ENCODE measurements at regions not wholly inside any gene's neighbourhood (a gene's known extent, or its start where the extent isn't known, plus 50 kb on each side); places are given as distances from the start of the nearest gene placed in this dataset.
"Not testable (repeated sequence)": the region's sequence is repeated elsewhere in the genome, so short reads cannot be mapped to it uniquely, and the experiment has no call there.

DNA sequence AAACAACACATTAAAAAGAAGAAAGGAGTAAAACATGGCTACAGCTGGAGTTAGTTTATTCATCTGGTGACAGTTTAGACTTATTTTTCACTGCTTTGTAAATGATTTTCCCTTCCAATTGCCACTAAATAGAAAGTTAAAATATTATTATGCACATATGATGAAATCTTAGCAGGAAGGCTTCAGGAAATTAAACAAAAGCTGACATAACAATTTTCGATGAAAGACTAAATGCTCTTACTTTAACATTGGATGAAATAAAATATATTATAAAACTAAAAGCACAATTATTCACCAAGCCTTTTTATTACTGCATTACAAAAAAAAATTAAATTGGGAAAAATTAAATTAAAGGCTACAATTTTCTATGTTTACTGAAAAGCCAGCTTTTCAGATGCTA, 158.0 kb downstream of the MMUT start:
- H3K9me3 ChIP-seq = no peaks in the 10 kb centered on the region
- DNase-seq (ENCODE audit: low spot score in 2 of 2) = no peak
- no peaks in the 10 kb centered on the region for H3K36me3 ChIP-seq
- H3K27ac ChIP-seq = no peak overlapping the region
- no peak overlapping the region for H3K4me3 ChIP-seq
- TF ChIP-seq, protein P1, sequence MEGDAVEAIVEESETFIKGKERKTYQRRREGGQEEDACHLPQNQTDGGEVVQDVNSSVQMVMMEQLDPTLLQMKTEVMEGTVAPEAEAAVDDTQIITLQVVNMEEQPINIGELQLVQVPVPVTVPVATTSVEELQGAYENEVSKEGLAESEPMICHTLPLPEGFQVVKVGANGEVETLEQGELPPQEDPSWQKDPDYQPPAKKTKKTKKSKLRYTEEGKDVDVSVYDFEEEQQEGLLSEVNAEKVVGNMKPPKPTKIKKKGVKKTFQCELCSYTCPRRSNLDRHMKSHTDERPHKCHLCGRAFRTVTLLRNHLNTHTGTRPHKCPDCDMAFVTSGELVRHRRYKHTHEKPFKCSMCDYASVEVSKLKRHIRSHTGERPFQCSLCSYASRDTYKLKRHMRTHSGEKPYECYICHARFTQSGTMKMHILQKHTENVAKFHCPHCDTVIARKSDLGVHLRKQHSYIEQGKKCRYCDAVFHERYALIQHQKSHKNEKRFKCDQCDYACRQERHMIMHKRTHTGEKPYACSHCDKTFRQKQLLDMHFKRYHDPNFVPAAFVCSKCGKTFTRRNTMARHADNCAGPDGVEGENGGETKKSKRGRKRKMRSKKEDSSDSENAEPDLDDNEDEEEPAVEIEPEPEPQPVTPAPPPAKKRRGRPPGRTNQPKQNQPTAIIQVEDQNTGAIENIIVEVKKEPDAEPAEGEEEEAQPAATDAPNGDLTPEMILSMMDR (IDR thresholded peaks at IDR 0.05) = no peak
- H3K27me3 ChIP-seq = no peaks in the 10 kb centered on the region
- no peaks in the 10 kb centered on the region for H3K4me1 ChIP-seq
- intact Hi-C loops (cut with DNase I) = no loop called here

DNA sequence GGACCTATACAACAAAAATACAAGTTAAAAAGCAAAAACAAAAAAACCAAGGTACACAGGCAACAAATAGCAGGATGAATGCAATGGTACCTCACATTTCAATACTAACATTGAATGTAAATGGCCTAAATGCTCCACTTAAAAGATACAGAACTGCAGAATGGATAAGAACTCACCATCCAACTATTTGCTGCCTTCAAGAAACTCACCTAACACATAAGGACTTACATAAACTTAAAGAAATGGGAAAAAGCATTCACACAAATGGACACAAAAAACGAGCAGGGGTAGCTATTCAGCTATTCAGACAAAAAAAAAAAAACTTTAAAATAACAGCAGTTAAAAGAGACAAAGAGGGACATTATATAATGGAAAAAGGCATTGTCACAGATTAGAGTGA, 158.7 kb downstream of the MMUT start:
- H3K4me3 ChIP-seq; DNase-seq (ENCODE audit: low spot score in 2 of 2); H3K36me3 ChIP-seq; intact Hi-C loops (cut with DNase I); H3K4me1 ChIP-seq; H3K9me3 ChIP-seq; H3K27ac ChIP-seq; H3K27me3 ChIP-seq: not testable (repeated sequence)

DNA sequence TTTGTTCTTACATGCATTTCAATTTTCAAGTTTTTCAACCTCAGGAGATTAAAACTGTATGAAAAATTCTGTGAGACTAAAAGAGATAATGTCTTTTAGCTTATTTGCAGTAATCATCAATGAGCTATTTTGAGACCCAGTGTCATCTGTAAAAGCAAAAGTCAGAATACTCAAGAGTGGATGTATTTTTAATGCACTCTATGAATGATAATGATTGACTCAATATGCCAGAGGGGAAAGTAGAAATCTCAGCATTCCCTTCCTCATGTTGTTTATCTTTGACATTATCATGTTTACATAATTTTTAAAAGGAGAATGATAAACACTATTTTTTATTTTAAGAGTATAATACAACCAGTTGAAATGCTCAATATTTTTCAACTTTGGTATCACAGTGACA, 162.1 kb downstream of the MMUT start:
- no peaks in the 10 kb centered on the region for H3K4me1 ChIP-seq
- H3K27ac ChIP-seq = no peak overlapping the region
- no peaks in the 10 kb centered on the region for H3K27me3 ChIP-seq
- H3K36me3 ChIP-seq = no peaks in the 10 kb centered on the region
- DNase-seq (ENCODE audit: low spot score in 2 of 2) = no peak
- no peak overlapping the region for H3K4me3 ChIP-seq
- TF ChIP-seq, protein P1 (IDR thresholded peaks at IDR 0.05) = no peak
- intact Hi-C loops (cut with DNase I) = no loop called here
- H3K9me3 ChIP-seq = no peaks in the 10 kb centered on the region

DNA sequence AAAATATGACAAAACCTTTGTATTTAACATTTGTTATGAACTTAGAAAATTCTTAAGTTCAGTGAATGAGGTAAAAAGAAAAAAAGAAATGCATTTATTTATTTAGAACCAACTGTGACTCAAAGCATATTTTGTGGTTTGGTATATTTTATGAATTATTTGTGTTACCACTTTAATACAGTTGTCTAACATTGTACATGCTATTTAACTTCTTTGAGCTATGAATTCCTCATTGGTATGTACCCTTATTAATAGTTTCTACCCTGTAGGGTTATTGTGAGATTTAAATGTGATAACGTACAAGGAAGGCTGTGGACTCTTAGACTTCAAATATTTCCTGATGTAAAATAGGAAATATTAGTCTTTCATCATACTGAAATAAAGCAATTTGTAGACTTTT, 162.6 kb downstream of the MMUT start:
- Histone ChIP-seq H3K27ac (no peak overlapping the region), H3K27me3 (no peaks in the 10 kb centered on the region), H3K4me3 (no peak overlapping the region), H3K9me3 (no peaks in the 10 kb centered on the region), H3K4me1 (no peaks in the 10 kb centered on the region), H3K36me3 (no peaks in the 10 kb centered on the region)
- no peak for DNase-seq (ENCODE audit: low spot score in 2 of 2)
- TF ChIP-seq, protein P1 (IDR thresholded peaks at IDR 0.05) = no peak
- intact Hi-C loops (cut with DNase I) = no loop called here

DNA sequence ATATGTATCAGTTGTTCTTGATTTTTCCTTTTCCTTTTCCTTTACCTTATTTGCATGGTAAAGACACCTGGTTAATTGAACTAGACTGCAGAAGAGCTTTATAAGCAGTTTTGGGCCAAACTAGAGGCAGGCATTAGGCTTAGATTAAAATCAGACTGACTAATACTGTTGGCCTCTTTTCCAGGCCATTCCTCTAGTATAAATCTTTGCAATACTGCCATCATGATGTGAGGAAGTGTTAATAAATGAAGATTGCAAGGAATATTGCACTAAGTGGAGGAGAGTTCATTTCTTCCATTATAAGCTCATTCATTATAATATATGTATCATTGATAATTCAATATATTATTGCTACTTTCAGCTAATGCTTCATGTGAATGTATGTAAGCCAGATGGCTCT, 163.8 kb downstream of the MMUT start:
- no peaks in the 10 kb centered on the region for H3K27me3 ChIP-seq
- TF ChIP-seq, protein P1 (IDR thresholded peaks at IDR 0.05) = no peak
- no peak for DNase-seq (ENCODE audit: low spot score in 2 of 2)
- no peaks in the 10 kb centered on the region for H3K36me3 ChIP-seq
- no peak overlapping the region for H3K4me3 ChIP-seq
- no peaks in the 10 kb centered on the region for H3K4me1 ChIP-seq
- no peak overlapping the region for H3K27ac ChIP-seq
- intact Hi-C loops (cut with DNase I) = no loop called here
- no peaks in the 10 kb centered on the region for H3K9me3 ChIP-seq

DNA sequence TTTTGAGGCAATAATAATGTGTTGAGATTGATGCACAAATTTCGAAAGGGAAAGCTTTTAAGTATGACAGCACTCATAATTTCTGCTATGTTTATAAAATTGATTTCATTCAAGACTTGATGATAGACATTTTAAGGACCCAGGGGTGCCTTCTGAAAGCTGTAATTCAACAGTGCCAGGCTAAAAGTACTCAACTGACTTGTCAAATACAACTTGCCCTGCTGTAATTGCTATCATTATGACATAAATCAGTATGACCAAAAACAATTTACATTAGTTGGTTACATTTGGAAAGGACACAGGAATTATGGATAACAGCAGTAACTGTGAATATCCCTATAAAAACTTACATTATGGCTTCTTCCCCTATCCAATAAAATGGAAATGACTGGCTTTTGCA, 178.9 kb downstream of the MMUT start:
- TF ChIP-seq, protein P1 (IDR thresholded peaks at IDR 0.05) = no peak
- no peak overlapping the region for H3K4me3 ChIP-seq
- no peak overlapping the region for H3K27ac ChIP-seq
- no peaks in the 10 kb centered on the region for H3K27me3 ChIP-seq
- H3K9me3 ChIP-seq = no peaks in the 10 kb centered on the region
- intact Hi-C loops (cut with DNase I) = no loop called here
- DNase-seq (ENCODE audit: low spot score in 2 of 2) = no peak
- H3K4me1 ChIP-seq = no peaks in the 10 kb centered on the region
- H3K36me3 ChIP-seq = no peaks in the 10 kb centered on the region

DNA sequence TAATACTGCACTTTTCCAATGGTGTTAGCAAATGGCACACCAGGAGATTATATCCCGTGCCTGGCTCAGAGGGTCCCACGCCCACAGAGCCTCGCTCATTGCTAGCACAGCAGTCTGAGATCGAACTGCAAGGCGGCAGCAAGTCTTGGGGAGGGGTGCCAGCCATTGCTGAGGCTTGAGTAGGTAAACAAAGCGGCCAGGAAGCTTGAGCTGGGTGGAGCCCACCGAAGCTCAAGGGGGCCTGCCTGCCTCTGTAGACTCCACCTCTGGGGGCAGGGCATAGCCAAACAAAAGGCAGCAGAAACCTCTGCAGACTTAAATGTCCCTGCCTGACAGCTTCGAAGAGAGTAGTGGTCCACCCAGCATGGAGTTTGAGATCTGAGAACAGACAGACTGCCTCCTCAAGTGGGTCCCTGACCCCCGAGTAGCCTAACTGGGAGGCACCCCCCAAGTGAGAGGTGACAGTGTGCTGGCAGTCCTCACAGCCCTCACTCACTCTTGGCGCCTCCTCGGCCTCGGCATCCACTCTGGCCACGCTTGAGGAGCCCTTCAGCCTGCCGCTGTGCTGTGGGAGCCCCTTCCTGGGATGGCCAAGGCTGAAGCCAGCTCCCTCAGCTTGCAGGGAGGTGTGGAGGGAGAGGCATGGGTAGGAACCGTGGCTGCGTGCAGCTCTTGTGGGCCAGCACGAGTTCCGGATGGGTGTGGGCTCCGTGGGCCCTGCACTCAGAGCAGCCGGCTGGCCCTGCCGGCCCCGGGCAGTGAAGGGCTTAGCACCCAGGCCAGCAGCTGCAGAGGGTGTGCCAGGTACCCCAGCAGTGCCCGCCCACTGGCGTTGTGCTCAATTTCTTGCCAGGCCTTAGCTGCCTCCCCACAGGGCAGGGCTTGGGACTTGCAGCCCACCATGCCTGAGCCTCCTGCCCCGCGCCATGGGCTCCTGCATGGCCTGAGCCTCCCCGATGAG, 188.0 kb downstream of the MMUT start:
- H3K27me3 ChIP-seq; H3K9me3 ChIP-seq; intact Hi-C loops (cut with DNase I); H3K4me1 ChIP-seq; DNase-seq (ENCODE audit: low spot score in 2 of 2); H3K36me3 ChIP-seq; H3K4me3 ChIP-seq; H3K27ac ChIP-seq: not testable (repeated sequence)

Data from ascending aorta (tissue), 2 donors.